HepG2 (cell line): ENCODE measurements at regions not wholly inside any gene's neighbourhood (a gene's known extent, or its start where the extent isn't known, plus 50 kb on each side); places are given as distances from the start of the nearest gene placed in this dataset.

Experiments used
- E2F5 ChIP-seq: sonication (generic); formaldehyde crosslinking; conservative IDR thresholded peaks from 2 replicates; pipeline ENCODE4 v1.4.0; 2020; ENCODE audit warnings: missing genetic modification reagents
- ISX ChIP-seq: sonication (generic); formaldehyde crosslinking; conservative IDR thresholded peaks from 2 replicates; pipeline ENCODE4 v1.5.0; 2020; ENCODE audit warnings: missing genetic modification reagents
- KLF13 ChIP-seq: sonication (generic); formaldehyde crosslinking; IDR thresholded peaks from 2 replicates; pipeline ENCODE4 v1.4.0; 2020; ENCODE audit warnings: mild to moderate bottlenecking, missing genetic modification reagents
- NR2F2 ChIP-seq: IDR thresholded peaks from 2 replicates; pipeline ENCODE4 v1.6.1; 2012; ENCODE audit warnings: low read depth, inconsistent platforms, borderline replicate concordance
- POLR2AphosphoS5 ChIP-seq: IDR thresholded peaks from 2 replicates; pipeline ENCODE4 v1.6.1; 2012; ENCODE audit warnings: low read depth, low read length
- YEATS2 ChIP-seq: sonication (generic); formaldehyde crosslinking; IDR thresholded peaks from 2 replicates; pipeline ENCODE4 v1.4.0; 2020; ENCODE audit warnings: missing genetic modification reagents, borderline replicate concordance
- ZNF335 ChIP-seq: sonication (generic); formaldehyde crosslinking; IDR thresholded peaks from 2 replicates; pipeline ENCODE4 v1.4.0; 2020; ENCODE audit warnings: missing genetic modification reagents
- ZNF460 ChIP-seq: sonication (generic); formaldehyde crosslinking; IDR thresholded peaks from 2 replicates; pipeline ENCODE4 v1.5.1; 2020; ENCODE audit warnings: missing genetic modification reagents, mild to moderate bottlenecking, borderline replicate concordance
- ZNF782 ChIP-seq: sonication (generic); formaldehyde crosslinking; IDR thresholded peaks from 2 replicates; pipeline ENCODE4 v1.4.0; 2020; ENCODE audit warnings: missing genetic modification reagents, mild to moderate bottlenecking, borderline replicate concordance
- TF ChIP-seq, protein P1 (sequence below): sonication (generic); formaldehyde crosslinking; IDR thresholded peaks from 2 replicates; pipeline ENCODE4 v1.4.0; 2020; ENCODE audit warnings: missing genetic modification reagents
- TF ChIP-seq, protein P2 (sequence below): sonication (generic); formaldehyde crosslinking; IDR thresholded peaks from 2 replicates; pipeline ENCODE4 v1.5.0; 2020; ENCODE audit warnings: mild to moderate bottlenecking, missing genetic modification reagents, moderate library complexity
- TF ChIP-seq, protein P3 (sequence below): sonication (generic); formaldehyde crosslinking; IDR thresholded peaks from 2 replicates; pipeline ENCODE4 v1.8.0; 2022; ENCODE audit warnings: mild to moderate bottlenecking, missing genetic modification reagents; ENCODE audit not compliant: insufficient replicate concordance
- TF ChIP-seq, protein P4 (sequence below): IDR thresholded peaks from 2 replicates; pipeline ENCODE4 v1.6.1; 2012; ENCODE audit warnings: inconsistent platforms

DNA sequence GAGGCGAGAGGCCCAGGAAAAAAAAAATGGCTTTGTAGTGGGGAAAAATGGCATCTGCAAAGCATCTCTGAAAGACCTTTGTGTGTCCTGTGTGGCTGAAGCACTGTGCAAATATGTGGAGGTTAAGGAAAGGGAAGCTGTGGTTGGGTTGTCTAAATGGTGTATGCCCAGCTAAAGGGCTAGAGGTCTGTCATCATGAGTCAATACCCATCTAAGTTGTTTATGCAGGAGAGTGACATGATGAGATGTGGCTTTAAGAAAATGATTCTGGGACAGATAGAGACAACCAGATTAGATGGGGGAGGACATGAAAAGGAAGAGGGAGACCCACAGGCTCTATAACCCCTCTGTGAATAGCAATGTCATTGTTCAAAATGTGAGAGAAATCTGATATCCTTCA lies 280.7 kb downstream of the MFSD1 start:
- TF ChIP-seq KLF13 (CRISPR knock-in tag) (no peak), ISX (CRISPR knock-in tag) (no peak), YEATS2 (no peak), E2F5 (CRISPR knock-in tag) (no peak), ZNF335 (CRISPR knock-in tag) (no peak), ZNF782 (CRISPR knock-in tag) (no peak), NR2F2 (no peak), ZNF460 (CRISPR knock-in tag) (no peak), POLR2AphosphoS5 (no peak)
- TF ChIP-seq, protein P1, sequence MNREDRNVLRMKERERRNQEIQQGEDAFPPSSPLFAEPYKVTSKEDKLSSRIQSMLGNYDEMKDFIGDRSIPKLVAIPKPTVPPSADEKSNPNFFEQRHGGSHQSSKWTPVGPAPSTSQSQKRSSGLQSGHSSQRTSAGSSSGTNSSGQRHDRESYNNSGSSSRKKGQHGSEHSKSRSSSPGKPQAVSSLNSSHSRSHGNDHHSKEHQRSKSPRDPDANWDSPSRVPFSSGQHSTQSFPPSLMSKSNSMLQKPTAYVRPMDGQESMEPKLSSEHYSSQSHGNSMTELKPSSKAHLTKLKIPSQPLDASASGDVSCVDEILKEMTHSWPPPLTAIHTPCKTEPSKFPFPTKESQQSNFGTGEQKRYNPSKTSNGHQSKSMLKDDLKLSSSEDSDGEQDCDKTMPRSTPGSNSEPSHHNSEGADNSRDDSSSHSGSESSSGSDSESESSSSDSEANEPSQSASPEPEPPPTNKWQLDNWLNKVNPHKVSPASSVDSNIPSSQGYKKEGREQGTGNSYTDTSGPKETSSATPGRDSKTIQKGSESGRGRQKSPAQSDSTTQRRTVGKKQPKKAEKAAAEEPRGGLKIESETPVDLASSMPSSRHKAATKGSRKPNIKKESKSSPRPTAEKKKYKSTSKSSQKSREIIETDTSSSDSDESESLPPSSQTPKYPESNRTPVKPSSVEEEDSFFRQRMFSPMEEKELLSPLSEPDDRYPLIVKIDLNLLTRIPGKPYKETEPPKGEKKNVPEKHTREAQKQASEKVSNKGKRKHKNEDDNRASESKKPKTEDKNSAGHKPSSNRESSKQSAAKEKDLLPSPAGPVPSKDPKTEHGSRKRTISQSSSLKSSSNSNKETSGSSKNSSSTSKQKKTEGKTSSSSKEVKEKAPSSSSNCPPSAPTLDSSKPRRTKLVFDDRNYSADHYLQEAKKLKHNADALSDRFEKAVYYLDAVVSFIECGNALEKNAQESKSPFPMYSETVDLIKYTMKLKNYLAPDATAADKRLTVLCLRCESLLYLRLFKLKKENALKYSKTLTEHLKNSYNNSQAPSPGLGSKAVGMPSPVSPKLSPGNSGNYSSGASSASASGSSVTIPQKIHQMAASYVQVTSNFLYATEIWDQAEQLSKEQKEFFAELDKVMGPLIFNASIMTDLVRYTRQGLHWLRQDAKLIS (CRISPR knock-in tag) = no peak
- TF ChIP-seq, protein P2, sequence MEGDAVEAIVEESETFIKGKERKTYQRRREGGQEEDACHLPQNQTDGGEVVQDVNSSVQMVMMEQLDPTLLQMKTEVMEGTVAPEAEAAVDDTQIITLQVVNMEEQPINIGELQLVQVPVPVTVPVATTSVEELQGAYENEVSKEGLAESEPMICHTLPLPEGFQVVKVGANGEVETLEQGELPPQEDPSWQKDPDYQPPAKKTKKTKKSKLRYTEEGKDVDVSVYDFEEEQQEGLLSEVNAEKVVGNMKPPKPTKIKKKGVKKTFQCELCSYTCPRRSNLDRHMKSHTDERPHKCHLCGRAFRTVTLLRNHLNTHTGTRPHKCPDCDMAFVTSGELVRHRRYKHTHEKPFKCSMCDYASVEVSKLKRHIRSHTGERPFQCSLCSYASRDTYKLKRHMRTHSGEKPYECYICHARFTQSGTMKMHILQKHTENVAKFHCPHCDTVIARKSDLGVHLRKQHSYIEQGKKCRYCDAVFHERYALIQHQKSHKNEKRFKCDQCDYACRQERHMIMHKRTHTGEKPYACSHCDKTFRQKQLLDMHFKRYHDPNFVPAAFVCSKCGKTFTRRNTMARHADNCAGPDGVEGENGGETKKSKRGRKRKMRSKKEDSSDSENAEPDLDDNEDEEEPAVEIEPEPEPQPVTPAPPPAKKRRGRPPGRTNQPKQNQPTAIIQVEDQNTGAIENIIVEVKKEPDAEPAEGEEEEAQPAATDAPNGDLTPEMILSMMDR (CRISPR knock-in tag) = no peak
- TF ChIP-seq, protein P3, sequence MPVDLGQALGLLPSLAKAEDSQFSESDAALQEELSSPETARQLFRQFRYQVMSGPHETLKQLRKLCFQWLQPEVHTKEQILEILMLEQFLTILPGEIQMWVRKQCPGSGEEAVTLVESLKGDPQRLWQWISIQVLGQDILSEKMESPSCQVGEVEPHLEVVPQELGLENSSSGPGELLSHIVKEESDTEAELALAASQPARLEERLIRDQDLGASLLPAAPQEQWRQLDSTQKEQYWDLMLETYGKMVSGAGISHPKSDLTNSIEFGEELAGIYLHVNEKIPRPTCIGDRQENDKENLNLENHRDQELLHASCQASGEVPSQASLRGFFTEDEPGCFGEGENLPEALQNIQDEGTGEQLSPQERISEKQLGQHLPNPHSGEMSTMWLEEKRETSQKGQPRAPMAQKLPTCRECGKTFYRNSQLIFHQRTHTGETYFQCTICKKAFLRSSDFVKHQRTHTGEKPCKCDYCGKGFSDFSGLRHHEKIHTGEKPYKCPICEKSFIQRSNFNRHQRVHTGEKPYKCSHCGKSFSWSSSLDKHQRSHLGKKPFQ (CRISPR knock-in tag) = no peak
- TF ChIP-seq, protein P4, sequence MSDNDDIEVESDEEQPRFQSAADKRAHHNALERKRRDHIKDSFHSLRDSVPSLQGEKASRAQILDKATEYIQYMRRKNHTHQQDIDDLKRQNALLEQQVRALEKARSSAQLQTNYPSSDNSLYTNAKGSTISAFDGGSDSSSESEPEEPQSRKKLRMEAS = no peak
